Psoas muscle (tissue), 7 donors: ENCODE measurements at regions not wholly inside any gene's neighbourhood (a gene's known extent, or its start where the extent isn't known, plus 50 kb on each side); places are given as distances from the start of the nearest gene placed in this dataset.

ENCODE experiments used
- ATAC-seq, 4 donors: fragments of 200-7000 bp; cut with Tn5 transposase; one replicate each; pipeline ENCODE4 v1.9.1; 2020; ENCODE audit warnings: moderate library complexity in 3 of 4, mild to moderate bottlenecking in 2 of 4
- DNase-seq, 2 donors: peaks; one replicate each; pipeline ENCODE4 v3.0.0-alpha.2; 2020
- H3K27ac ChIP-seq: fragments of 200-600 bp; one replicate; pipeline ENCODE4 v1.8.0; 2022
- H3K27me3 ChIP-seq, 3 donors: fragments of 200-600 bp in 1 of 3; one replicate each; pipeline versions ENCODE4 v1.6.1 to v1.8.0; 2013 to 2022; ENCODE audit warnings: low read length in 2 of 3, mild to moderate bottlenecking in 2 of 3, moderate library complexity in 1 of 3; ENCODE audit not compliant: insufficient read depth in 3 of 3
- H3K36me3 ChIP-seq, 2 donors: fragments of 200-600 bp in 1 of 2; one replicate each; pipeline versions ENCODE4 v1.6.1 to v1.8.0; 2013 to 2022; ENCODE audit warnings: low read depth in 1 of 2, mild to moderate bottlenecking in 1 of 2, moderate library complexity in 1 of 2; ENCODE audit not compliant: insufficient read depth in 1 of 2
- H3K4me1 ChIP-seq: fragments of 200-600 bp; one replicate; pipeline ENCODE4 v1.8.0; 2022
- H3K4me3 ChIP-seq: fragments of 200-600 bp; one replicate; pipeline ENCODE4 v1.8.0; 2022; ENCODE audit warnings: mild to moderate bottlenecking
- H3K9me3 ChIP-seq: fragments of 200-600 bp; one replicate; pipeline ENCODE4 v1.8.0; 2022
- CTCF ChIP-seq: fragments of 200-600 bp; IDR thresholded peaks from one replicate; pipeline ENCODE4 v1.8.0; 2022; ENCODE audit warnings: antibody characterized with exemption
- WGBS, 3 donors: extraction: QIAGEN DNeasy Blood & Tissue Kit; methylation state at CpG; one replicate each; pipeline versions ENCODE4 v1.1.6 to v1.1.7; 2013; 5-methylcytosine and 5-hydroxymethylcytosine counted together
- intact Hi-C, 2 donors: fragments of 100-400 bp; cut with DNase I; formaldehyde crosslinking; loops; one replicate each; pipeline versions ENCODE4 v1.11.0 to v1.14.2; 2022
- donor health status: healthy with polysubstance abuse.
- donor health status: DM: no; HTN: no; CAD: no; lungs with moderate emphysema.
- donor health status: Bipolar disorder and iron deficiency.
- donor health status: healthy.
- donor health status: DM: yes; HTN: yes; CAD: no.
- donor health status: DM: no; HTN: no; CAD: no.
- donor health status: DM: yes; HTN: yes; CAD: no.

DNA sequence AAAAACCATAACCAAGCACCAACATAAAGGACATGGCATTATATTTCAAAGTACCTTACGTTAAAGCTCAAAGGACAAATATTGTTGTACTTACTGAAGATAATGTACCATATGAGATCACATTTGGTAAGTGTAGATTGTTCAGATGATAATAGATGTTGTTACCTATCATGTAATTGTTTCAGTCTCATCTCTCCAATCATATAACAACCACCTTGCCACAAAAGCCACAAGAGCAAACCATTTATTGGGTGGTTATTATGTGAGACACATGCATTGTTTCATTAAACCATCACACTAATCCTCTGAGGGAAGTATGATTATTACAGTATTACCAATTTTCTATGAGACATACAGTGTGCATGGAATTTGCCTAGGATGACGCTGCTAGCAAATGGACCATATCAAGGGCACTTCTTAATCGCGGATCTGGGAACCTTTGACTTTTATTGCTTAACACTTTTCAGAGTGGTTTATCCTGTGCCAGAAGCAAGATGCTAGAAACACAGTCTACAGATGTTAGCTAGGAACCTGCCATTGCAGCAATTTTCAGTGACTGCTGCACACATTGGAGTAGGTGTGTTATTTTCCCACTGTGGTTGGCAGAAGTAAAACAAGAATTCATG lies 149.8 kb upstream of the AKIRIN2 start:
- Histone ChIP-seq H3K9me3 (no peaks in the 10 kb centered on the region), H3K4me3 (no peak overlapping the region), H3K4me1 (no peaks in the 10 kb centered on the region), H3K27ac (no peak overlapping the region), H3K36me3 (no peaks in the 10 kb centered on the region), H3K27me3 (no peaks in the 10 kb centered on the region)
- no peak for ATAC-seq
- DNase-seq, result no peak
- 85 to 92% (median 85%) methylated on average over 4 of the region's 4 CpGs for WGBS, 3 donors
- intact Hi-C loops, result no loop called here
- TF ChIP-seq CTCF, result no peak

DNA sequence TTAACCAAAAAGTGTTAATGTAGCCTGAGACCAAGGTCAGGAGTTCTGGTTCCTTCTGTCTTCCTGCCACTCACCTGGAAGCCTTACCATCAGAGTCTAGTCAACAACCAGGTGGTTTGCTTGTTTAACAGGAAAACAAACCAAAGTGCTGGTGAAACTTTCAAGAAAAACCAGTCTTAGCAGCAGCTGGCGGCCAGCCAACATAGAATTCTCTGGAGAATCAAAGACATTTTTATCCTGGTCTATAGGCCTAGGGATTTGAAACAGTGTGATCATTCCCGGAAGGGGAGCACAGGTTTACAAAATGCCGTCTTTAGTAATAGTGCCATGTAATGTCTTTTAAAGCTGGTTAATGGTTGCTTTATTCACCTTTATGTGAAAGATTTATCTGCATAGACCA lies 146.6 kb upstream of the AKIRIN2 start:
- no peak overlapping the region for H3K4me3 ChIP-seq
- no peaks in the 10 kb centered on the region for H3K36me3 ChIP-seq
- H3K27me3 ChIP-seq, result no peaks in the 10 kb centered on the region
- ATAC-seq, result no peak
- no peak overlapping the region for H3K27ac ChIP-seq
- H3K9me3 ChIP-seq, result no peaks in the 10 kb centered on the region
- no peak for TF ChIP-seq CTCF
- H3K4me1 ChIP-seq, result no peaks in the 10 kb centered on the region
- intact Hi-C loops, result no loop called here
- no peak for DNase-seq
- 30 to 42% (median 34%) methylated on average over 3 of the region's 3 CpGs for WGBS, 3 donors

DNA sequence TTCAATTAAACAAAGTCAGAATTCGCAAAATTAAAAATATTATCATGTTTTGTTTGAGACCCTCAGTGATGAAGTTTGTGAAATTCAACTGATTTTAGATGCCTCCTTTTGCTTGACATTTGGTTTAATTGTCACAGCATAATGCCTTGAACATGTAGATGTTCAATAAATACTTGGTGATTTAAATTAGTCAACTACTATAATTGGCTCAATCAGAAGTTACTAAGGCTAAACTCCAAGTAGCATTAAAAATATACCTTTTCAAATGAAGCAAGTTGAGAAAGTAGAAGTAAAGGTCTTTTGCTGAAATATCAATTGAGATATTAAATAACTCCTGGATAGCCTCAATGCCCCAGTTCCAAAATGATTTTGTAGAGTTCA lies 145.8 kb upstream of the AKIRIN2 start:
- Histone ChIP-seq H3K4me1 (no peaks in the 10 kb centered on the region), H3K27ac (no peak overlapping the region), H3K4me3 (no peak overlapping the region), H3K9me3 (no peaks in the 10 kb centered on the region), H3K36me3 (no peaks in the 10 kb centered on the region), H3K27me3 (no peaks in the 10 kb centered on the region)
- 98 to 100% (median 100%) methylated on average over 1 of the region's 1 CpG for WGBS, 3 donors
- ATAC-seq (no peak), DNase-seq (no peak)
- intact Hi-C loops, result no loop called here
- no peak for TF ChIP-seq CTCF

DNA sequence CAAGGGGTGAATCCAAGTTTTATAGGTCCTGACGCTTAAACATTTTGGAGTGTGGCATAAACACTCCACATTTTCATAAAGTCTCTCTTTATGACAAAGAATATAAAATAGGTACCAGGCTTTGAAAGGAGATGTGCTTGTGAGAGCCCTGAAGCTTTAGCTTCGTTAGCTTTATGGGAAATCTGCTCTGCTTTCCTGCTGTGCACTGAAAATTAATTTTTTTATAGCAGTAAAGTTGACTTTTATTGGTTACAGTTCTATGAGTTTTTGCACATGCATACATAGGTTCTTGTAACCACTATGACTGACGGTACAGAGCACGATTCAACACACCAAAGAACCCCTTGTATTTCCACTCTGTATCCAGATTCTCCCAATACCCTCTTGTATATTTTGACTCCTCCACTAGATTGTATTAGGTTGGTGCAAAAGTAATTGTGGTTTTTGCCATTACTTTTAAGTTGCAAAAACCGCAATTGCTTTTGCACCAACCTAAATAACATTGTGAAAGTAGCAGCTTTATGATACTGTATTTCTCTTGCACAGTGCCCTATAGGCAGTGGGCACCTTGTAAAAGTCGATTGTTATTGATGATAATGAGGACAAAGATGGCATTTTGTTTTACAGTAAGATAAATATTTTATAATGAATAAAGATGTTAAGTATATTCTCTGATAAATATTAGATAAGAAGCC lies 145.2 kb upstream of the AKIRIN2 start:
- no peaks in the 10 kb centered on the region for H3K9me3 ChIP-seq
- intact Hi-C loops, result no loop called here
- H3K4me3 ChIP-seq, result no peak overlapping the region
- H3K36me3 ChIP-seq, result no peaks in the 10 kb centered on the region
- no peak overlapping the region for H3K27ac ChIP-seq
- ATAC-seq (no peak), DNase-seq (no peak)
- H3K4me1 ChIP-seq, result no peaks in the 10 kb centered on the region
- H3K27me3 ChIP-seq, result no peaks in the 10 kb centered on the region
- no peak for TF ChIP-seq CTCF
- 87 to 91% (median 91%) methylated on average over 6 of the region's 6 CpGs for WGBS, 3 donors

- Histone ChIP-seq H3K4me3 (no peak overlapping the region), H3K27me3 (no peaks in the 10 kb centered on the region), H3K9me3 (no peaks in the 10 kb centered on the region), H3K4me1 (no peaks in the 10 kb centered on the region), H3K36me3 (no peaks in the 10 kb centered on the region), H3K27ac (no peak overlapping the region)
- DNase-seq (no peak), ATAC-seq (no peak)
- TF ChIP-seq CTCF, result no peak
- intact Hi-C loops, result no loop called here
Observed at GRCh38 chr6:87846434-87846833, 144.4 kb upstream of the AKIRIN2 start.
